Activated CD8-positive, alpha-beta memory T cell treated with anti-CD3 and anti-CD28 coated beads, Interleukin-2, amount 50 U/mL, for 24 hours (primary cell): ENCODE measurements at regions not wholly inside any gene's neighbourhood (a gene's known extent, or its start where the extent isn't known, plus 50 kb on each side); places are given as distances from the start of the nearest gene placed in this dataset.

Experiments used
- DNase-seq: peaks from one replicate; pipeline ENCODE4 v3.0.0-alpha.2; 2020; ENCODE audit errors: extremely low read depth

DNA sequence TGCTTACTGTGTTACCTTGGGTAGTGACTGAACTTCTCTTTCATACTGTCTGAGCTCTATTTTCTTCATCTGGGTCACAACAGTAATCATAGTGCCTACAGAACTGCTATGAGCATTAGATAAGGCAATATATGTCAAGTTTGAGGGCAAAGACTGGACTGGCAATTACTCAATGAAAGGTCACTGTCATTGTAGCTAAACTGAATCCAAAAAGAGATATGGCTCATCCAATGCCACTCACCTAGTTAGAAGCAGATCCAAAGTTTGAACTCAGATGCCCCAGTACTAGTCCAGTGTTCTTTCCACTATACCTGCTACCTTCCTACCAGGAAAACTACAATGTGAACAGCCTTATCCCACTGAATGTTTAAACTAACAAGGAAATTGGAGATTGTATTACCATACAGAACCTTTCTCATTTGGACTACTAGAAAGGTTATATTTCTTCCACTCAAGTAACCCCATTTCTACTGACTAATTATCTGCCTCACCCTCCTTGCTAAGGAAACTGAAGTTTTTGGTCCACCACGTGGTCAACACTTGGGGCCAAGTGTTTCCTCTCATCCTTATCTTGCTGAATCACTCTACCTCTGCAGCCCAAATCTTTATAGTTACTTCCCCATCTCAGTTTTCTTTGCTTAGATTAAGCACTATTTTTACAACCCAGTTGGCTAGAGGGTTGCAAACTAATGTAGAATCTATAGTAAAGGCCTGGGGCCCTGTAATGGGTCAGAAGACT lies 202.3 kb upstream of the LPP start:
- DNase-seq, result no peak

DNA sequence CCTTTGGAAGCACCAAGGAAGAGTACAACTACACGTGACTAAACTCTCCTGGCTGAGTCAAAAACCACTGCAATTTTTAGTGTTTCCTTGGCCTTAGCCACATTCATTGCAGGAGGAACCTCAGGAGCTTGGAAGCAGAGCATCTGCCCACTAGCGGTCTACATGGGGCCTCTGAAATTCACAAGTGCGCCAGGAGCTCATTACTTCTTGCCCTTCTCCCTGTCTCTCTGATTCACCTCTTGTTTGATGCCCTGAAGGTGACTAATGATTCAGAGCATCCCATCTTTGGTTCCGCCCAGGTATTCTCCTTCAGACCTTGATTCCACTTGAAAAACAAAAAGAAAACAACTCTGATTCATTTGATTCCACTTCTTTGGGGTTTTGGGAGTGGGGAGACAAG lies 201.1 kb upstream of the LPP start:
- no peak for DNase-seq

DNA sequence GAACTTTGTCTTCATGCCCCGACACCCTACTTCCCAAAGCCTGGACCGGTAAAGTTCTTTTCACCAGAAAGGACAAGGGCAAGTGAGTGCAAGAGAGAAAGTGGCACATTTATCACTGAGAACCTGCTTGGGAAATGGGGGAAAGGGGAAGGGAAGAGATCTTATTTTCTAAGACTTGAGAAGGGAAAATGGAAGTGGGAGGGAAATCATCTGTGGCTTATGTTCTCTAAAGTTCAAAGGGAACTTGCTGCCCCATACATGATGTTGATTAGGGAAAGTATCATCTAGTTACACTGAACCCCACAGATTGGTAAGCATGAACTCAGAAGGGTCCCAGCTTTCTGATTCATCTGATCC lies 199.5 kb upstream of the LPP start:
- DNase-seq, result no peak

DNA sequence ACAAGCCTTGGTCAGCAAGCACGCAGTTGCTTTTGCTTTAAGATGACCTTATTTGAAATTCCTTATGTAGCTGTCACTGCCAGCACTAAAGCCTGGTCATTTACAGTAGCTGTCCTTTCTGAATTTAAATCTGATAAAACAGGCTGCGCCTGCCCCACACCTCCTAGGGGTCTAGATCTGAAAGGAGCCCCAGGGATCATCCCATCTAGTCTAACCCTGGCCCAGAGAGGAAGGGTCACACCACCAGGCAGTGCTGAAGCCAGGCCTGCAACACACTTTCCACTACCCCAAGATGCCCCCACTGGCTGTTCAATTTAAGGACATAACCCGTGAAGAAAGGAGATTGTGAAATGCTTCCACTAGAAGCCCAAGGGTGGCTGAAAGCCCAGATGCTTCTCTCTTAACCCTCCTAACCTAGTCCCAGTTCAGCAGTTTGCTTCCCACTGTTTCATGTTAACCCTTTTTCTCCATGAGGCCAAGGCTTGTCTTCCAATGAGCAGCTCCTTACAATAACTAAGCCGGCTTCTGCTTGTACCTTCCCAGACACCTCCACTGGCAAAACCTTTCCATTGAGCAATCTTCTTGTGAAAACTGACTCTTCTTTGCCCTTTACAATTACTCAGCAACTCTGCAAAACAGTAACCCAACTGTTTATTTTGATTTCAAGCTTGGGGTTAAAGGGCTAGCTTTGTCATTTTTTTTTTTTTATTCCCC lies 198.9 kb upstream of the LPP start:
- no peak for DNase-seq

DNA sequence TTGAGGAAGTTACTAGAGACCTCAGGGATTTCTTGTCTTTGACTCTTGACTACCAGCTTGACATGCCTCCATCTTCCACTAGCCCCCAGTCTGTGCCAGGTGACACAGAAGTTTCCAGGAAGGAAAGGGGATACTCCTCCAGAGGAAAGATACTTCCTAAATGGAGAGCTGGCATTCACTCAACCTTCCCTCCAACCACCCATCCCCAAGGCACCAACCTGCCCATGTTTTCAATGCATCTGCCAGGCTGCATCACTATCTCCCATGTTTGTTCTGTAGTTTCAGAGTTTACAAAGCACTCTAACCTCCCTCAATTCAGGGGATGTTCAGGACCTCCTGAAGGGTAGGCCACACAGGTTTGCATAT lies 198.4 kb upstream of the LPP start:
- no peak for DNase-seq

DNA sequence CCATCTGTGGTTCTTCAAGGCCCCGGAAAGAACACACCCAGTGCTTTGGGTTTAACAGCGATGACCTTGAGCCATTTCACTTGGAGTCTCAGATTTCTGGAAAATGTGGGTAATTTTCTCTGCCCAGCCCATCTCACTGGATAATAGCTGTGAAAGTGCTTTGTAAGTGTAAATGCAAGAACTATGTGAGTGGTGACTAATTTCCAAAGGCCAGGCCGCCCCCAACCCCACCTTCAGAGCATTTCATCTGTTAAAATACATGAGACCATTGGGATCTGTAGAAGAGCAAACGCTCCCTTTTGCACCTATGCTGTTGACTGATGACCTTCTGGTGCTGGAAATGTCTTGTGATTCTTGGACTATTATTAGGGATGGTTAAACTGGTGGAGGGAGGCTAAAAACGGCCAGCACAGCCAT lies 196.8 kb upstream of the LPP start:
- no peak for DNase-seq

DNA sequence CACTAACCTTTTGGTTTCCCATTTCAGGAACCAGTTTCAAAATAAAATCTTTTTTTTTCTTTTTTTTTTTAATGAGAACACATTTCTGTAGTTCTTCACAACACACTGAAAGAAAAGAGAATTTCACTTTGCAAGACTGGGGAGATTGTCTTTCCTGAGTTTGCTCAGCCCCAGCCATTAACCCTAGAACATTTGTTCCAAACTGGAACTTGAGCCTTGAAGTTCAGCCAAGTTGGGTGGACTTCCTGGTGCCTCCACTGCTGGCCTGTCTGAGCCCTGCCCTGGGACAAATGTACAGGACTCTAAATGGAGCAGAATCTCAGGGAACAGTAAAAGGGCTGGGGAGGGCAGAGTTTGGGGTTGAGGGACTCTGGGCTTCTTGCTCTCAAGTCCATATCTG lies 196.4 kb upstream of the LPP start:
- no peak for DNase-seq

DNA sequence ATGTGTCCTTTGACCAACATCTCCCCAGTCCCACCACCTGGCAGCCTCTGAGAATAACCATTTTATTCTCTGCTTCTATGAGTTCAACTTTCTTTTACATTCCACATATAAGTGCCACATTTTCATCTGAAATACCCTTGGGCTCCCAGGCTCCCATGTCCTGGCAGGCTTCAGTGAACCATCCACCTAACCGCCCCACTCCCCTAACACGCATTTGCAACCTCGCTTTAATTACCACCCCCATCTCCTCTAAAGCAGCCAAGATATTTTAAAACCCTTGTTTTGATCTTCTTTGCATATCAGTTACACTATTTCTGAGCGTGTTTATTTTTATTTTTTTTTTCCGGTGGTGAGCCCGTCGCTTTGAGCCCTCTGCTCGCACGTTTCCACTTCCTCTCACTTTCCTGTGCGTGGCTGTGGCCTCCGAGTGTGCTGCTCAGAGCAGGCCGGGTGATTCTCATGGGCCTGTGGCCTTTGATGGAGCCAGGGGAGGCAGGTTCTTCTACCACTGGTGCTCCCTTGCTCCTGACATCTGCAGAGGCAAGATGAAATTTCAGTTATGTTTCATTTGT lies 195.4 kb upstream of the LPP start:
- DNase-seq, result no peak

DNA sequence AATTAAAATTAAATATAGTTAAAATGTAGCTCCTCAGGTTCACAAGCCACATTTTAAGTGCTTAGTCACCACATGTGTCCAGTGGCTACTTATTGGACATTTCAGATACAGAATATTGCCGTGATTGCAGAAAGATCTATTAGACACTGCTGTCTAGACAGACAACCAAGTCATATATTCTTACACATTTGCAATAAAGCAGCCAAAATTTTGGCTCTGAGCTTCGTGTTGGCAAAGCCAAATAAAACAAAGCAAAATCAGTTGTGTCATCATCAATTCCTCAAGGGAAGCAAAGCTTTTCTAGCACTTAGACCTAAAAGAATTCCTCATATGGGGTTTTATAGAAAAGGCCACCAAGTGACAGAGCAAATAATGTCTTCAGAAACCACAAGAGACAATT lies 193.1 kb upstream of the LPP start:
- DNase-seq, result no peak

DNA sequence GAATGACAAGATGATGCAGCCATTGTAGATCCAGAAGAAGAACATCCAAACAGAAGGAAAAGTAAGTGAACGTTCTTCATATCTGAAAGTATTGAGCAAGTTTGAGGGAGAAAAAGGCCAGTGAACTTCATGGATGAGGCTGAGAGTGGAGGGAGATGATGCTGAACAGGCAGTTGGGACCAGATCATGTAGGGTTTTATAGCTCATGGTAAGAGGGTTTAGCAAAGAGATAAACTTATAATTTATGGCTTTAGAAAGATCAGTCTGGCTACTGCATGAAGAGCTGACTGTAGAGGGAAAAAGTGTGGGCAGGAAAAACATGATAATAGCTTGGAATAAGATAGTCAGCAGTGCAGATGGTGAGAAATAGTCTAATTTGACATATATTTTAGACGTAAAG lies 192.6 kb upstream of the LPP start:
- DNase-seq, result no peak

DNA sequence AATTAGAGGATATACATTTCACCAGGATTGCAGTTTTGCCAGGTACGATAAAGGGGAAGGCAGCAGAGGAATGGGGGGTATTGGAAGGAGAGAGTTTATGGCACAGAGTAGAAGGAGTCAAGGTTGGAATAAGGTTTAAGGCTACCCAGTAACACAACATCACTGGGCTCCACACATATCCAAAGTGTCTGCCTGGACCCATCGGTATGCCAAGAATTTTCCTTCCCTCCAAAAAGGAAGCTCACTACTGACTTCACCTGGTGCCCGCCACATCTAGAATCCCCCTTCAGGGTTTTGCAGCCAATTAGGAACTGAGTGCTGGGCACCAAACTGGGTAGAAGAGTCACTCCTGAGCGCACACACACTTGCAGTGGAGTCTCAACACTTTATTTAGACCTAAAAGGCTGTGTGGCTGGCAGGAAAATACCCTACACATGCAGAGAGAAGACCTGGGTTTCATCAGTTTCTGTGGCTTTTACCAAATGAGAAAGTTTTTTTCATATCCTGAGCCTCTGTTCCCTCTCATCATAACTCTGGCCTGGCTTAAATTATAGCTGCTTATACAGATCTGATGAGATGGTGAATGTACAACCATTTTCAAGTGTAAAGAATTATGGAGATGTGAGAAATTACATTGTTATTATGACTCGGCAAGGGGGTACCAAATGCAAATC lies 190.8 kb upstream of the LPP start:
- DNase-seq, result no peak

DNA sequence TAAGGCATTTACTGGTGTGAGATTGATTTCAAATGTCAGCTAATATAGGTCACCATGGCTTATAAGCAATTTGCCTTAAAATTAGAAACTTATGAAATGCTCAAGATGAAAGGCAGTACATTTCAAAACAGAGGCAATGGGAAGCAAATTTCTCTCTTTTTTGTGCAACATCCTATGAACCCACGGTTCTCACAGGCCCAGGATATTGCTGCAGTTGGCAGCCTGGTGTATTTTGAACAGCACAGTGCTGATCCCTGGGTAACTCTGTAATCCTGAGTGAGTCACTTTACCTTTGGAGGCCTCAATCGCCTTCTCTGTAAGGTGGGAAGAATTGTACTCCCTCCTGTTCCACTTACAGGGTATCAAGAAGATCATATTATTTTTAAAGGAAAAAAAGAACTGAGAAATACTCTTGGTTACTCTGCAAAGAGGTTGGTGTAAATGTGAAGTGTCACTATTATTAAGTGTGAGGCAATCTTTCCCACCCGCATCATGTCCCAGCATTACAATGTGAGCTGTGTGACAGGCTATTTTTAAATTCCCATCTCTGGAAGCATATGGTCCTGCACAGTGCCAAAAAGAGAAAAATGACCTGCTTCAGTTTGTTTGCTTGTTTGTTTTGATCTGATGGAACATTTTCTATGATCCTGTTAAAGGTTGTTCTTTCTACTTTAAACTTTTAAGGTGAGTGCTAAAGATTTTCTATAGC lies 190.1 kb upstream of the LPP start:
- no peak for DNase-seq

DNA sequence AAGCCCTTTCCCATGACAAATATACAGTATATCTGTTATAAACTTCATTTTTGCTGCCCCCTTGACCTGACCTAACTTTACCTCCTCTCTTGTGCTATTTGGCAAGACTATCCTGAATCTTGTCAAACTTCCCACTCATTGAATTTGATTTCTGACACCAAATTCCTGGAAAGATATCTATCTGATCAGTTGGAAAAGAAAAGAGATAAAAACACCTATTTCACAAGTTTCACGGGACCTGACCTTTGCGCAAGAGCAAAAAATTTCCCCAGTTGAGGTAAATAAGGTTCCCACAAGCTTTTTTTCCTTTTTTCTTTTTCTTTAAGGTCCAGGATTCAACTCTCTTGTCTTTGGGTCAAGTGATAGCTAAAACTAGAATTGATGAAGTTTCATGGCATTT lies 189.2 kb upstream of the LPP start:
- no peak for DNase-seq

DNA sequence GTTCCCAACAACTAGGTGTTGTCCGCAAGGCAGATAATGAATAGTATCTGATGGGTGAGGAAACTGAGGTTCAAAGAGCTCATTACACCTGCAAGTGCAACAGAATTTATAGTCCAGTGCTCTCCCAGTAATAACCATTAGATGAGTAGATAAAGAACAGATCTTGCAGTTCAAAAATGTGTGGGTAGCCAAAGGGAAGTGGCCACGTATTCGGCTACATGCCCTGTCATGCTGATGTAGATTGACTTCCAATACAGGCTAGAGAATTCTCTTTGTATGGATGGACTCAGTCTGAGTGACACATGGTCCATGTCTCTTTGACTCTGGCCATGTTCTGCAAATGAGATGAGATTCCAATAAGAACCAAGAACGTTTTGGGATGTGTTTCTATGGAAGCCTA lies 187.9 kb upstream of the LPP start:
- no peak for DNase-seq

DNA sequence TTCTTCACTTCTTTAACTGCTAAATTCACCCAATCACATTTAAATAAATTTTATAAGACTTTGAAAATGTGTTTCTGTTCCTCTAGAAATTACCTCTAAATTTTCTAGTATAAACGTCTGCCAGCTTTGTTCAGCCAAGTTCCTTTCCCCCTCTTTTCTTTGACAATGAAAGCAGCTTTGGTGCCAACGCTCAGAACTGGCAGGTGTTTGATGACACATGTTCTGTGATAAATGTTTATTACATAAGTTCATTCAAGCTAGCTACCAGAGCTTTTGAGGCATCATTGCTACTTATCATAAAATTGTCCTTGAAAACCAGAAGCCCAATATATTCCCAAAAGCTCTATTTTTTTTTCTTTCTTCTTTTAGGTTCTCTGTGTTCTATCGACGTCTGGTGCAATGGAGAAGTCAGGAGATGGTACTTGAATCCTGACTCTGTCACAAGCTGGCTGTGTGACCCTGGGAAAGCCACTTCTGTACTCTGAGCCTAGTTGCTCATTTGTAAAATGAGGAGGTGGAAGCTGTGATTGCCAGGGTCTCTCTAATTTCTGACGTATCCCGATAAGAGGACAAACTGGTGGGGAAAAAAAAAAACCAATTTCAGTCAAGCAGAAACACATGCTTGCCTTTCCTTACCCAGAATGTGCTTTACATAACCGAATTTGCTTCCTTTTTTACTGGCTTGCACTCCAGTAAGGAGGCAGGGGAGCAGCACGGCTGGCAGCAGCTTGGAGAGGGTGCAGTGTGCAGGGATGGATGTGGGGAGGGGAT lies 187.1 kb upstream of the LPP start:
- DNase-seq, result no peak

DNA sequence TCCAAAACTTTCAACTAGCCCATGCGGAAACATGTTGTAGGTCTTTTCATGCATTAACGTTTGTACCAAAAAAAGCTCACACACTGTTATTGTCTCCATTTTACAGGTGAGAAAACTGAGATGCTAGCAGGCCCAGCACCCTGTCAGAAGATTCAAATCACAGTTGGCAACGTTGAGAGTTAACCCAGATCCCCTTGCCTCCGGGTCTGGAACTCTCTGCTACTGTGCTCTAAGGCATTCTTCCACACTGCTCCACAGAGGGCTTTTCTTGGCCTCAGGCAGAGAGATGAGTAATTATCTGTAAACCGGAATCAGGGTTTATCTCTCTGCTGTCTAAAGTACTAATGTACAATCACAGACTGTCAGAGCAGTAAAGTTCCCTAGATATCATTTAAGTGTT lies 186.0 kb upstream of the LPP start:
- no peak for DNase-seq

DNA sequence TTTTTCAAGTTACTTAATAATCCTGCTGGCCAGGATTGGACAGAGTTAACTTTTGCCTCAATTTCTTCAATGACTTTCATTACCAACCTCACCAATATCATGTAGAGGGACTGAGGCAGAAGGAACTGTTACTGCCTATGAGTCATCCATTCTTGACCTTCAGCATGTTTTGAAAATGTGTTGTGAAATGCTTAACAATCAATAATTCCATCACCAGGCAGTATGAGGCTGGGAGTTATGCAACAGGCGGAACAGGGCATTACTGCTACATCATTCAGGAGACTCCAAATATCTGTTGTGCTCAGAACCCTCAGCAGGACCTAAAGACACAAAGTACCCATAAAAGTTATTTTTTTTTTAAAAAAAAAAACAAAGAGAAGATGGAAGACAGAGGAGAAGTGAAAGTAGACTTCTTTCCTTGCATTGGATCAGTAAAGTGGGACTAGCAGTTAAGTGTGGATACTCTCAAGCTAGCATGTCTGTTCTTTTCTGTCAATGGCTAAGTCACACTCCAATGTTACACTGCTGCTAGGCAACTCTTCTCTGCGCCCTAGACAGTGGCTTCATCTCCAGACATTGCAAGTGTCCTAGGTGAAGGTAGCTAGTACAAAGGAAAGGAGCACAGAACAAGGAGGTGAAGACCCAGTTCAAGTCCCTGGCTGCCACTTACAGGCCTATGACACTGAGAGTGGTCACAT lies 184.9 kb upstream of the LPP start:
- no peak for DNase-seq

DNA sequence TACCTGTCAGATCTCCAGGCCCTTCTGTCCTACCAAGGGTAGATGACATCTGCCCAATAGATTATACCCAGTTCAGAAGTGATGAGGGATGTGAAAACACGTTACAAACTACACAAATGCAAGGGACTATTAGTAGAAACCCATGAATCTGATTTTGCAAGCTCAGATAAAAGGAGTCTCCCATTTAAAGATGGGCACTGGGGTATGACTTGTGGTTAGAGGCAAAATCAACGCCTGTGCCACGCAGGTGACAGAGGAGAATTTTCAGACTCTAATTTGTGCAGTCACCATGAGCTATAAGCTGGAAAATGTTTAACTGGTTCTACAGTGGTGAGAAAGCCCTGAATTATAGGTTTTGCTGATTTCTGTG lies 184.4 kb upstream of the LPP start:
- no peak for DNase-seq

DNA sequence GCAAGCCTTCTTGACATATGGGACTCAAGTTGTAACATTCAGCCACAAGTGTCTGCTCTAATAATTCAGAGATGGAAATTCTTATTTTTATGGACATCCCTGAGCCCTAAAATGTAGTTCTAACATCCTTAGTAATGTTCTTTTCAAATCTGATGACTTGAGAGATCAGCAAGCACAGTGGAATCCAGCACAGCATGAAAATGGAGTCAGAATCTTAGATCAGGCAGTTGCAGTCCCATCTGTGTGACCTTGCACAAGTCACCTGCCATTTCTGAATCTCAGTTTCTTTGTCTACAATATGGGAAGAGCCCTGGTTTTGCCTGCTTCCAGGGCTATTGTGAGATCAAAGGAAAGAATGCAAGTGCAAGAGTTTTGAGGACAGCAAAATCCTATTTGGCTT lies 183.9 kb upstream of the LPP start:
- no peak for DNase-seq

DNA sequence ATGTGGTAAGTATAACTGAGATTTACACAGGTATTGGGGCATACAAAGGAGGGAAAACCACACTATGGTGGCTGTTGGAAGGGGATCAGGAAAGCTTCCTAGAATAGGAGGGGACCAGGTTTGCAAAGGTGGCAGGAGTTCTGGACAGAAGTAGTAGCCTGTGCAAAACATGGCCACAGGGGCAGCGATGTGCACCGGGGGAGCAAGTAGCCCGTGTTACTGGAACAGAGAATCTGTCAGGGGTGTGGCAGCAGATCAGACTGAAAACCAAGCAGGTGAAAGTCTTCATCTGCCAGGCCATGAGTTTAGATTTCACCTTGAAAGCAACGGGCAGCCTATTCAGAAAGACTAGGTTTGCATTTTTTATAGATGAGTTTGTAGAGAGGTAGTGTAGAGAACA lies 182.3 kb upstream of the LPP start:
- DNase-seq, result no peak

DNA sequence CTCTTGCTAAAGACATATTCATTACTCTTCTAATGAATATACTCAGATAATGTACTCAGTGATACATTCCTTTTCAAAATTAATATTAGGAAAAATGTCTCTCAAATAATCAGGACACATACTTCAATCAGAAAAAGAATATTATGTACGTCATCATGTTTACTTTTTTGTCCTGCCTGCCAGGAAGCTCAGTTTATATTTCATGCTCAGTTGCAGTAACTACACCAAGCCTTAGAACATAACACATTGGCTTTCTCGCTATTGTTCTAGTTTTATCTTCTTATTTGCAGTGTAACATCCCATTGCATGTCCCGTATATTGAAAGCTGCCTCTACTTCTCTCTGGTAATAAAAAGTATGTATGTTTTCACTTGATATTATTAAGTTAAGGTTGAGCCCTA lies 181.5 kb upstream of the LPP start:
- DNase-seq, result no peak
